ENCODE measurements at regions not wholly inside any gene's neighbourhood (a gene's known extent, or its start where the extent isn't known, plus 50 kb on each side); places are given as distances from the start of the nearest gene placed in this dataset.

DNA sequence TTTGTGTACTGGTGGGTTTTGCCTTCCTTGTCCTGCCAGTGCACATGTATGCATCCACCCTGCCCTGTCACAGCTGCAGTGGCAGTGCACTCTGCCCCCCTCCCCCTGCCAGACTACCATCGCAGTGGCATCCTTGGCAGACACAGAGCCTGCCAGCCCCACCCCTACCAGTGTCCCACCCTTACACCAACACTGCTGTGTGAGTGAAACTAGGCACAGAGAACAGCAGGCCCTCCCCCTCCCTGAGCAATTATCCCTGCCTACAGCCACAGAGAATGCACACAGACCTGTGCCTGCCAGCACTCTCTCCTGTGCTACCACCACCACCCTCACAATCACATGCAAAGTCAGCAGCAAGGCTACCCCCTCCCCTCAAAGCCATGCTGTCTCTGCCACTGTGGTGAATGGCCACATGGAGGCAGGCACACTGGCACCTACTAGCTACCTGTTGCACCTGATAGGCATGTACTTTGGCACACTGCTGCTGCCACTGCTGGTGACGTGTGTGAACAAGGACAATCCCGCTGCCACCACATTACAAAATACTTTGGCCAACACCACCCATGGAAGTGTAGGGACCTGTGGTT is 239.8 kb downstream of the CALCRL start:
- TF ChIP-seq, protein P1, sequence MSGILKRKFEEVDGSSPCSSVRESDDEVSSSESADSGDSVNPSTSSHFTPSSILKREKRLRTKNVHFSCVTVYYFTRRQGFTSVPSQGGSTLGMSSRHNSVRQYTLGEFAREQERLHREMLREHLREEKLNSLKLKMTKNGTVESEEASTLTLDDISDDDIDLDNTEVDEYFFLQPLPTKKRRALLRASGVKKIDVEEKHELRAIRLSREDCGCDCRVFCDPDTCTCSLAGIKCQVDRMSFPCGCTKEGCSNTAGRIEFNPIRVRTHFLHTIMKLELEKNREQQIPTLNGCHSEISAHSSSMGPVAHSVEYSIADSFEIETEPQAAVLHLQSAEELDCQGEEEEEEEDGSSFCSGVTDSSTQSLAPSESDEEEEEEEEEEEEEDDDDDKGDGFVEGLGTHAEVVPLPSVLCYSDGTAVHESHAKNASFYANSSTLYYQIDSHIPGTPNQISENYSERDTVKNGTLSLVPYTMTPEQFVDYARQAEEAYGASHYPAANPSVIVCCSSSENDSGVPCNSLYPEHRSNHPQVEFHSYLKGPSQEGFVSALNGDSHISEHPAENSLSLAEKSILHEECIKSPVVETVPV (CRISPR knock-in tag; IDR thresholded peaks at IDR 0.05), result no peak
- no peak for TF ChIP-seq ZNF565 (CRISPR knock-in tag; conservative IDR thresholded peaks at IDR 0.05; ENCODE audit: low read depth)
- no peak for TF ChIP-seq TCF4 (CRISPR knock-in tag; IDR thresholded peaks at IDR 0.05; ENCODE audit: borderline replicate concordance)
- TF ChIP-seq CSDC2 (CRISPR knock-in tag; IDR thresholded peaks at IDR 0.05), result no peak
- no peak for TF ChIP-seq SNAI2 (CRISPR knock-in tag; IDR thresholded peaks at IDR 0.05)

Measured in SK-N-SH treated with all-trans-retinoic acid at 6 μM for 48 hours (cell line).